Sigmoid colon (tissue), 4 donors: ENCODE measurements at regions not wholly inside any gene's neighbourhood (a gene's known extent, or its start where the extent isn't known, plus 50 kb on each side); places are given as distances from the start of the nearest gene placed in this dataset.

Experiments used
- CTCF ChIP-seq, 4 experiments: fragments of 450-650 bp in 3 of 4; fragments of 200-600 bp in 1 of 4; IDR thresholded peaks; one replicate each; pipeline ENCODE4 v1.5.1; 2016 to 2019; ENCODE audit warnings: antibody characterized with exemption in 4 of 4, mild to moderate bottlenecking in 3 of 4, moderate library complexity in 2 of 4
- EP300 ChIP-seq, 4 donors: sonication (generic); formaldehyde crosslinking; IDR thresholded peaks; one replicate each; pipeline ENCODE4 v1.6.1; 2017; ENCODE audit warnings: antibody characterized with exemption in 4 of 4
- POLR2AphosphoS5 ChIP-seq, 4 donors: sonication (generic); formaldehyde crosslinking; IDR thresholded peaks; one replicate each; pipeline ENCODE4 v1.6.1; 2017; ENCODE audit warnings: antibody characterized with exemption in 4 of 4

GRCh38 chr1:186617926-186618325 is 62.3 kb downstream of the PTGS2 start:
- no peak for TF ChIP-seq CTCF (IDR thresholded peaks at IDR 0.05)
- no peak for TF ChIP-seq EP300 (IDR thresholded peaks at IDR 0.05)
- no peak for TF ChIP-seq POLR2AphosphoS5 (IDR thresholded peaks at IDR 0.05)
